C4-2B (cell line): ENCODE measurements at regions not wholly inside any gene's neighbourhood (a gene's known extent, or its start where the extent isn't known, plus 50 kb on each side); places are given as distances from the start of the nearest gene placed in this dataset.

ENCODE experiments used
- CTCF ChIP-seq: fragments of 450-650 bp; conservative IDR thresholded peaks from 2 replicates; pipeline ENCODE4 v1.5.1; 2017; ENCODE audit warnings: mild to moderate bottlenecking
- ZFX ChIP-seq: fragments of 450-650 bp; IDR thresholded peaks from 2 replicates; pipeline ENCODE4 v1.6.1; 2017

GRCh38 chr1:63199706-63200335 is 122.5 kb upstream of the FOXD3 start:
- TF ChIP-seq CTCF (no peak), ZFX (no peak)
